A549 (cell line): ENCODE measurements at regions not wholly inside any gene's neighbourhood (a gene's known extent, or its start where the extent isn't known, plus 50 kb on each side); places are given as distances from the start of the nearest gene placed in this dataset.

Experiments used
- ATAC-seq, 2 experiments: fragments of 200-7000 bp in 1 of 2; fragments of >200 bp in 1 of 2; cut with Nextera tagmentation in 1 of 2; cut with Tn5 transposase in 1 of 2; 3 replicates each; pipeline versions ENCODE4 v1.8.0 to v1.9.1; 2018 to 2020; ENCODE audit warnings: mild to moderate bottlenecking in 1 of 2, moderate library complexity in 1 of 2
- CTCF ChIA-PET: fragments of 300-600 bp; sonication (Branson Sonifier 250); formaldehyde crosslinking; extraction: SDS; loops from one replicate; lab custom pipeline; 2021; ENCODE audit warnings: antibody characterized with exemption, inconsistent platforms; lab: Yijun Ruan, JAX
- POLR2A ChIA-PET: fragments of 350-600 bp; formaldehyde crosslinking; extraction: SDS; loops from one replicate; lab custom pipeline; 2021; ENCODE audit warnings: antibody characterized with exemption, inconsistent platforms; lab: Yijun Ruan, JAX
- DNase-seq, 2 experiments: peaks; one replicate each; pipeline versions ENCODE4 v3.0.0 to v3.0.0-alpha.2; 2011 to 2016; ENCODE audit warnings: low read depth in 1 of 2, low spot score in 1 of 2
- FAIRE-seq: peaks from 2 replicates; lab custom pipeline; 2011; peaks lifted over from hg19 to GRCh38; lab: Jason Lieb, UNC
- H3K27ac ChIP-seq, 2 experiments: fragments of >200 bp; sonication (Bioruptor Twin); formaldehyde crosslinking; 3 replicates each; pipeline ENCODE4 v1.5.1; 2016 to 2017
- H3K4me1 ChIP-seq: fragments of >200 bp; sonication (Bioruptor Twin); formaldehyde crosslinking; 3 replicates; pipeline ENCODE4 v1.6.1; 2016
- H3K4me2 ChIP-seq: fragments of >200 bp; sonication (Bioruptor Twin); formaldehyde crosslinking; 3 replicates; pipeline ENCODE4 v1.6.1; 2016
- H3K4me3 ChIP-seq: fragments of >200 bp; sonication (Bioruptor Twin); formaldehyde crosslinking; 3 replicates; pipeline ENCODE4 v1.5.1; 2016
- H3K9me3 ChIP-seq: fragments of >200 bp; sonication (Bioruptor Twin); formaldehyde crosslinking; 3 replicates; pipeline ENCODE4 v1.6.1; 2016
- CBX2 ChIP-seq: fragments of 200-600 bp; sonication (generic); IDR thresholded peaks from 2 replicates; pipeline ENCODE4 v1.6.1; 2016; ENCODE audit warnings: low read depth, mild to moderate bottlenecking, borderline replicate concordance
- E2F6 ChIP-seq: IDR thresholded peaks from 2 replicates; pipeline ENCODE4 v1.6.1; 2012; ENCODE audit warnings: low read depth, borderline replicate concordance
- EHF ChIP-seq: fragments of 250-450 bp; sonication (Bioruptor Pico); IDR thresholded peaks from 2 replicates; pipeline ENCODE4 v1.5.0; 2020; ENCODE audit warnings: mild to moderate bottlenecking
- EHMT2 ChIP-seq: fragments of 200-600 bp; sonication (generic); IDR thresholded peaks from 2 replicates; pipeline ENCODE4 v1.6.1; 2016; ENCODE audit warnings: antibody characterized with exemption, low read depth, mild to moderate bottlenecking, moderate library complexity
- ELK1 ChIP-seq: fragments of 150-350 bp; IDR thresholded peaks from 2 replicates; pipeline ENCODE4 v1.6.1; 2014; ENCODE audit warnings: low read depth, mild to moderate bottlenecking, low read length
- EP300 ChIP-seq, 2 experiments: fragments of >200 bp; sonication (Bioruptor Twin); formaldehyde crosslinking; IDR thresholded peaks; 2 replicates in 1 of 2; 3 replicates in 1 of 2; pipeline ENCODE4 v1.6.1; 2016 to 2017
- HDAC2 ChIP-seq: fragments of 200-600 bp; sonication (generic); IDR thresholded peaks from 2 replicates; pipeline ENCODE4 v1.6.1; 2016
- HEYL ChIP-seq: fragments of 250-450 bp; sonication (Bioruptor Pico); IDR thresholded peaks from 2 replicates; pipeline ENCODE4 v1.8.0; 2021; ENCODE audit warnings: mild to moderate bottlenecking, moderate library complexity
- HOXA7 ChIP-seq: fragments of 250-450 bp; sonication (Bioruptor Pico); IDR thresholded peaks from 2 replicates; pipeline ENCODE4 v1.5.0; 2020; ENCODE audit warnings: mild to moderate bottlenecking, moderate library complexity
- HOXB5 ChIP-seq: fragments of 250-450 bp; sonication (Bioruptor Pico); IDR thresholded peaks from 2 replicates; pipeline ENCODE4 v1.5.0; 2020; ENCODE audit warnings: mild to moderate bottlenecking, moderate library complexity
- KDM1A ChIP-seq: fragments of 200-600 bp; sonication (generic); IDR thresholded peaks from 2 replicates; pipeline ENCODE4 v1.6.1; 2016; ENCODE audit warnings: low read depth, mild to moderate bottlenecking
- MAFK ChIP-seq: fragments of 450-650 bp; IDR thresholded peaks from 2 replicates; pipeline ENCODE4 v1.6.1; 2014; ENCODE audit not compliant: partially characterized antibody
- NPAS2 ChIP-seq: fragments of 250-450 bp; sonication (Bioruptor Pico); IDR thresholded peaks from 2 replicates; pipeline ENCODE4 v1.8.0; 2022; ENCODE audit warnings: mild to moderate bottlenecking, moderate library complexity, borderline replicate concordance
- PBX3 ChIP-seq: IDR thresholded peaks from 2 replicates; pipeline ENCODE4 v1.6.1; 2012
- PHF8 ChIP-seq: fragments of 200-600 bp; sonication (generic); IDR thresholded peaks from 2 replicates; pipeline ENCODE4 v1.6.1; 2016; ENCODE audit warnings: low read depth, mild to moderate bottlenecking, antibody characterized with exemption, moderate library complexity, borderline replicate concordance
- RAD21 ChIP-seq, 2 experiments: fragments of >200 bp in 1 of 2; sonication (Bioruptor Twin) in 1 of 2; formaldehyde crosslinking in 1 of 2; IDR thresholded peaks in 1 of 2; conservative IDR thresholded peaks in 1 of 2; 2 replicates in 1 of 2; 3 replicates in 1 of 2; pipeline ENCODE4 v1.6.1; 2012 to 2018; ENCODE audit warnings: inconsistent platforms in 1 of 2
- RARB ChIP-seq: fragments of 250-450 bp; sonication (Bioruptor Pico); IDR thresholded peaks from 2 replicates; pipeline ENCODE4 v1.8.0; 2021; ENCODE audit warnings: mild to moderate bottlenecking, moderate library complexity
- RNF2 ChIP-seq: fragments of 200-600 bp; sonication (generic); IDR thresholded peaks from 2 replicates; pipeline ENCODE4 v1.6.1; 2016; ENCODE audit warnings: low read depth, mild to moderate bottlenecking, antibody characterized with exemption, moderate library complexity, borderline replicate concordance
- SMC3 ChIP-seq: fragments of >200 bp; sonication (Bioruptor Twin); formaldehyde crosslinking; IDR thresholded peaks from 3 replicates; pipeline ENCODE4 v1.6.1; 2018; ENCODE audit warnings: inconsistent platforms
- USF2 ChIP-seq: fragments of 450-650 bp; IDR thresholded peaks from 2 replicates; pipeline ENCODE4 v1.6.1; 2014; ENCODE audit warnings: antibody characterized with exemption
- ZC3H11A ChIP-seq: fragments of 450-650 bp; IDR thresholded peaks from 2 replicates; pipeline ENCODE4 v1.6.1; 2014; ENCODE audit warnings: antibody characterized with exemption, mild to moderate bottlenecking
- WGBS: methylation state at CpG from one replicate; pipeline ENCODE4 v1.1.6; 2017; ENCODE audit errors: missing lambda C conversion rate; 5-methylcytosine and 5-hydroxymethylcytosine counted together

GRCh38 chr11:101777476-101777875, 137.3 kb upstream of the CEP126 start:
- DNase-seq (no peak), ATAC-seq (no peak), FAIRE-seq (no peak)
- CTCF ChIA-PET, result no interaction called here
- H3K4me1 ChIP-seq, result no peaks in the 10 kb centered on the region
- 88% methylated on average over 1 of the region's 1 CpG for WGBS
- POLR2A ChIA-PET, result no interaction called here
- H3K9me3 ChIP-seq, result no peaks in the 10 kb centered on the region
- H3K4me2 ChIP-seq, result no peak overlapping the region
- no peak overlapping the region for H3K27ac ChIP-seq
- TF ChIP-seq RNF2 (no peak), ZC3H11A (no peak), HDAC2 (no peak), NPAS2 (CRISPR knock-in tag) (no peak), CBX2 (no peak), HOXA7 (CRISPR knock-in tag) (no peak), KDM1A (no peak)
- H3K4me3 ChIP-seq, result no peak overlapping the region

- FAIRE-seq, result no peak
- Histone ChIP-seq H3K4me2 (no peak overlapping the region), H3K27ac (no peak overlapping the region), H3K4me3 (no peak overlapping the region), H3K9me3 (no peaks in the 10 kb centered on the region), H3K4me1 (no peaks in the 10 kb centered on the region)
- ChIA-PET CTCF (interaction anchor here (0.7 kb wide), 1 partner anchor 32 kb away, joined by 3 read pairs; no protein-coding TSS in a partner anchor), POLR2A (no interaction called here)
- TF ChIP-seq ELK1 (no peak), EHMT2 (no peak), NPAS2 (CRISPR knock-in tag) (no peak), PBX3 (no peak), HOXA7 (CRISPR knock-in tag) (no peak), SMC3 (no peak), USF2 (no peak), EHF (no peak), HDAC2 (no peak), HOXB5 (CRISPR knock-in tag) (no peak), MAFK (no peak)
- peak in 1 of 2 experiments; percentile 42 for DNase-seq
- WGBS, result 39% methylated on average over 6 of the region's 6 CpGs
- no peak for ATAC-seq
Observed at GRCh38 chr11:101775033-101775432, 139.8 kb upstream of the CEP126 start.

- WGBS, result 73% methylated on average over 3 of the region's 3 CpGs
- ChIA-PET CTCF (no interaction called here), POLR2A (no interaction called here)
- H3K27ac ChIP-seq, result no peak overlapping the region
- no peak for DNase-seq
- H3K4me2 ChIP-seq, result no peak overlapping the region
- no peak for ATAC-seq
- H3K4me1 ChIP-seq, result no peaks in the 10 kb centered on the region
- TF ChIP-seq E2F6, result no peak
- TF ChIP-seq PHF8, result no peak
- no peak for TF ChIP-seq EP300 (IDR thresholded peaks at IDR 0.05)
- TF ChIP-seq HEYL (CRISPR knock-in tag), result no peak
- no peak for TF ChIP-seq RARB
- TF ChIP-seq RAD21 (conservative IDR thresholded peaks at IDR 0.05 in 1 of 2, IDR thresholded peaks at IDR 0.05 in 1 of 2), result no peak
- no peak for TF ChIP-seq RNF2
- no peaks in the 10 kb centered on the region for H3K9me3 ChIP-seq
- no peak for FAIRE-seq
- H3K4me3 ChIP-seq, result no peak overlapping the region
Observed at GRCh38 chr11:101770648-101771047, 144.2 kb upstream of the CEP126 start.
